ENCODE measurements at regions not wholly inside any gene's neighbourhood (a gene's known extent, or its start where the extent isn't known, plus 50 kb on each side); places are given as distances from the start of the nearest gene placed in this dataset.

- Histone ChIP-seq H3K4me1 (no peaks in the 10 kb centered on the region), H3K27ac (no peak overlapping the region), H3K36me3 (no peaks in the 10 kb centered on the region), H3K4me3 (no peak overlapping the region), H3K27me3 (no peaks in the 10 kb centered on the region), H3K9me3 (no peaks in the 10 kb centered on the region)
- DNase-seq, result no peak
- intact Hi-C loops (cut with DNase I), result no loop called here
- ATAC-seq, result no peak
- TF ChIP-seq POLR2A (IDR thresholded peaks at IDR 0.05), result no peak
- TF ChIP-seq, protein P1, sequence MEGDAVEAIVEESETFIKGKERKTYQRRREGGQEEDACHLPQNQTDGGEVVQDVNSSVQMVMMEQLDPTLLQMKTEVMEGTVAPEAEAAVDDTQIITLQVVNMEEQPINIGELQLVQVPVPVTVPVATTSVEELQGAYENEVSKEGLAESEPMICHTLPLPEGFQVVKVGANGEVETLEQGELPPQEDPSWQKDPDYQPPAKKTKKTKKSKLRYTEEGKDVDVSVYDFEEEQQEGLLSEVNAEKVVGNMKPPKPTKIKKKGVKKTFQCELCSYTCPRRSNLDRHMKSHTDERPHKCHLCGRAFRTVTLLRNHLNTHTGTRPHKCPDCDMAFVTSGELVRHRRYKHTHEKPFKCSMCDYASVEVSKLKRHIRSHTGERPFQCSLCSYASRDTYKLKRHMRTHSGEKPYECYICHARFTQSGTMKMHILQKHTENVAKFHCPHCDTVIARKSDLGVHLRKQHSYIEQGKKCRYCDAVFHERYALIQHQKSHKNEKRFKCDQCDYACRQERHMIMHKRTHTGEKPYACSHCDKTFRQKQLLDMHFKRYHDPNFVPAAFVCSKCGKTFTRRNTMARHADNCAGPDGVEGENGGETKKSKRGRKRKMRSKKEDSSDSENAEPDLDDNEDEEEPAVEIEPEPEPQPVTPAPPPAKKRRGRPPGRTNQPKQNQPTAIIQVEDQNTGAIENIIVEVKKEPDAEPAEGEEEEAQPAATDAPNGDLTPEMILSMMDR (IDR thresholded peaks at IDR 0.05), result no peak
- 82% methylated on average over 1 of the region's 2 CpGs for WGBS (ENCODE audit: insufficient coverage, low coverage, low lambda C conversion rate, missing lambda C conversion rate)
These were observed 55.2 kb downstream of the TTC32 start for GRCh38 chr2:19846567-19846966.

DNA sequence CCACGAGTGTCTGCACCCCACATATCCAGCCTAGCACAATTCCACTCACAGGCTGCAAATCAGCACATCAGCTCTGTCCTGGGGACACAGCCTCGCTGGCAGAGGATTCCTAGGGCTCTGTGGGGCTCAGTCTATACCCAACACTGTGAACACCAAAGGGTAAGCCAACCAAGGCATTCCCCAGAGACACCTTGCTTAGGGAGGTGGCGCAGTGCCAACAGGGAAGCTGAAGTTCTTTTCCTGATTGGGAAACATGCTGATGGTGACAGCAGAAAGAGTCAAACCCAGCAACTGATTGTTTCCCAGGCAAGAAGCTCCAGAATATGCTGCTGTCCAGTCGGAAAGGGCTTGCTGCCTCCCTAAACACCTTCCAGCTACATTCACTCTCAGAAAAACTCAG lies 55.8 kb downstream of the TTC32 start:
- no peaks in the 10 kb centered on the region for H3K27me3 ChIP-seq
- no peaks in the 10 kb centered on the region for H3K36me3 ChIP-seq
- TF ChIP-seq POLR2A (IDR thresholded peaks at IDR 0.05), result no peak
- TF ChIP-seq, protein P1 (IDR thresholded peaks at IDR 0.05), result no peak
- H3K27ac ChIP-seq, result no peak overlapping the region
- H3K4me3 ChIP-seq, result no peak overlapping the region
- no peak for DNase-seq
- intact Hi-C loops (cut with DNase I), result no loop called here
- H3K4me1 ChIP-seq, result no peaks in the 10 kb centered on the region
- WGBS (ENCODE audit: insufficient coverage, low coverage, low lambda C conversion rate, missing lambda C conversion rate), result 58% methylated on average over 4 of the region's 4 CpGs
- no peaks in the 10 kb centered on the region for H3K9me3 ChIP-seq
- no peak for ATAC-seq

DNA sequence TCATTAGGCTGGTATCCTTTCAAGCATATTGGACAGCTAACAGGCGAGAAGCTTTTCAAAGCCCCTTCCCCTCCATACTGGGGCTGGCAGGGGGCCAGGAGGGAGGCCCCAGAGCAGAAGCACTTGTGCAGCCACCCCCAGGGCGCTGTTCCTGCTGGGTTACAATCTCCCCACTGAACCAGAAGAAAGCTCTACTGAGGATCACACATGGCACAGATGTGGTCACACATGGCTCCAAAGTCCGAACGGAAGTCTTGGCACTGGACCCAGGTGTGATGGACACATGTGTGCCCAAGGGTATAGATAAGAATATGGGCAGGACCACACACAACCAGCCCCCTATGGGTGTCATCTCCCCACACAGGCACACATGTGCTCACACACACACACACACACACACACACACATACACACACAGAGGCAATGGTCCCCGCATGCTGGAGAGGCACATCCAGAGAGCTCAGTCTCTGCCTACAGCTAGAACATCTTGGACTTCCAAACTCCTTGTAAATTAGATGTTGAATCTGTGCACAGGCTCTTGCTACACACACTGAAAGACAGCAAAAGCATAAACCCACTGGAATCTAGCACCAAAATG lies 56.4 kb downstream of the TTC32 start:
- H3K4me3 ChIP-seq, result no peak overlapping the region
- no peaks in the 10 kb centered on the region for H3K4me1 ChIP-seq
- no peak for TF ChIP-seq POLR2A (IDR thresholded peaks at IDR 0.05)
- TF ChIP-seq, protein P1 (IDR thresholded peaks at IDR 0.05), result no peak
- DNase-seq, result no peak
- intact Hi-C loops (cut with DNase I), result no loop called here
- 40% methylated on average over 1 of the region's 5 CpGs for WGBS (ENCODE audit: insufficient coverage, low coverage, low lambda C conversion rate, missing lambda C conversion rate)
- peak in 3 of 4 donors; percentile 29 to 45 (median 38) for ATAC-seq
- no peaks in the 10 kb centered on the region for H3K36me3 ChIP-seq
- H3K27ac ChIP-seq, result no peak overlapping the region
- no peaks in the 10 kb centered on the region for H3K9me3 ChIP-seq
- no peaks in the 10 kb centered on the region for H3K27me3 ChIP-seq

GRCh38 chr2:19844750-19845149 lies 57.0 kb downstream of the TTC32 start:
- DNase-seq (no peak), ATAC-seq (no peak)
- 57% methylated on average over 4 of the region's 5 CpGs for WGBS (ENCODE audit: insufficient coverage, low coverage, low lambda C conversion rate, missing lambda C conversion rate)

More at GRCh38 chr2:19844750-19845149, 57.0 kb downstream of the TTC32 start:
- Histone ChIP-seq H3K27me3 (no peaks in the 10 kb centered on the region), H3K4me1 (no peaks in the 10 kb centered on the region), H3K36me3 (no peaks in the 10 kb centered on the region), H3K9me3 (no peaks in the 10 kb centered on the region), H3K27ac (no peak overlapping the region), H3K4me3 (no peak overlapping the region)
- no peak for TF ChIP-seq POLR2A (IDR thresholded peaks at IDR 0.05)
- TF ChIP-seq, protein P1 (IDR thresholded peaks at IDR 0.05), result no peak
- intact Hi-C loops (cut with DNase I), result no loop called here

Measured in right lobe of liver (tissue), 6 donors.